ENCODE measurements at regions not wholly inside any gene's neighbourhood (a gene's known extent, or its start where the extent isn't known, plus 50 kb on each side); places are given as distances from the start of the nearest gene placed in this dataset.

DNA sequence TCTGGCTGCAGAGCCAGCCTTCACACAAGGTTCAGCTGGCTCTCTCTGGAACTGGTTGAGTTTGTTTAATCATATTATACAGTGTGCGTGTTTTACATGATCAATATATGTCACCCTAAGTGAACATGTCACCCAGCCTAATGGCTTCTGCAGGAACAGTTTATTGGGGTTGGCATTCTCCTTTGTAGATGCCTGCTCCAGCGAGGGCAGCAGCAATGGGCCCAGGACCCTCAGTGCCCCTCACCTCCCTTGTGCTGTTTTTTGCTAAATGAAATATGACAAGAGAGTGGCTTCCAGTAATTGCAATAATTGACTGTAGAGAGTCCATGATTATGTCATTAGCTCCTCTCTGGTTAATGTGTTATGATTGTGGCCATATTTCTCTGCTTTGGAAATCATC, 387.2 kb downstream of the TMEM114 start:
- in situ Hi-C loops (cut with HindIII; ENCODE audit: low pct_ligation_motif_present, low sequenced_read_pairs) = no loop called here
- no peak overlapping the region for H3K27ac ChIP-seq
- no peaks in the 10 kb centered on the region for H3K36me3 ChIP-seq (replicated peaks)
- H3K4me3 ChIP-seq (ENCODE audit: low read depth, low read length) = no peak overlapping the region
- DNase-seq = no peak
- H3K27me3 ChIP-seq (replicated peaks) = no peaks in the 10 kb centered on the region
- no peak for TF ChIP-seq CTCF (IDR thresholded peaks at IDR 0.05; ENCODE audit: low read depth, low read length, missing control alignments)

DNA sequence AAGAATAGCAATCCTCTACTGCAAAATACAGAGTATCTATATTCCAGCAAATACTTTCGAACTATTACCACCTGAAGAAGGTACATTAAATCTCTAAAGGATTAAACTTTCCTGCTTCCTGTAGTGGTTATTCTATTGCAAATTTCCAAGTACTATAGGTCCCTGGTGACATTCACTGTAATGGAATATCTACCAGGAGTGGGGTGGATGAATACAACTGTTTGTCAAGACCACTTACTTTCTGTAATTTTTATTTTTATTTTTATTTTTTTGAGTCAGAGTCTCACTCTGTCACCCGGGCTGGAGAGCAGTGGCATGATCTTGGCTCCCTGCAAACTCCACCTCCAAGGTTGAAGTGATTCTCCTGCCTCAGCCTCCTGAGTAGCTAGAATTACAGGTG, 389.5 kb downstream of the TMEM114 start:
- no peak for TF ChIP-seq CTCF (IDR thresholded peaks at IDR 0.05; ENCODE audit: low read depth, low read length, missing control alignments)
- no peak for DNase-seq
- Histone ChIP-seq H3K36me3 (replicated peaks) (no peaks in the 10 kb centered on the region), H3K27ac (no peak overlapping the region), H3K4me3 (ENCODE audit: low read depth, low read length) (no peak overlapping the region), H3K27me3 (replicated peaks) (no peaks in the 10 kb centered on the region)
- in situ Hi-C loops (cut with HindIII; ENCODE audit: low pct_ligation_motif_present, low sequenced_read_pairs) = no loop called here

GRCh38 chr16:8199390-8199789, 390.9 kb downstream of the TMEM114 start:
- H3K27ac ChIP-seq = no peak overlapping the region
- H3K27me3 ChIP-seq (replicated peaks) = no peaks in the 10 kb centered on the region
- in situ Hi-C loops (cut with HindIII; ENCODE audit: low pct_ligation_motif_present, low sequenced_read_pairs) = no loop called here
- no peak overlapping the region for H3K4me3 ChIP-seq (ENCODE audit: low read depth, low read length)
- no peak for DNase-seq
- no peak for TF ChIP-seq CTCF (IDR thresholded peaks at IDR 0.05; ENCODE audit: low read depth, low read length, missing control alignments)
- no peaks in the 10 kb centered on the region for H3K36me3 ChIP-seq (replicated peaks)

DNA sequence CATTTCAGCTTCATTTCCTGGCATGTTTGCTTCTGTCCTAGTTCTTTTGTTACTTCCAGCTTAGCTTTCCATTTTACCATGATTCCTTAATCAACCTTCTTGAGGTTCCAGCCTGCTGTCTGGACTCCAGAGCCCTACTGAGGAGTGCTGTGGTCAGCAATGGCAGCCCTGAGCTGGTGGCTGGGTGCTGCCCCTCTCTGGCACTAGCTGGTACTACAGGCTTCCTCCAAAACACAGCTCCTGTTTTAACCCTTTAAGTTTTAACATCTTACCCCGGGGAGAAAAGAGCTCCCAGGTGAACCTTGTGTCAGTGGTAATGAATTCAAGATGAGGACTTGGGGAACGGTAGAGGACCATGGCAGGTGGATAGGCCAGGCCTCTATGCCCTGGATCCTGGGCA, 395.5 kb downstream of the TMEM114 start:
- Histone ChIP-seq H3K27me3 (replicated peaks) (no peaks in the 10 kb centered on the region), H3K4me3 (ENCODE audit: low read depth, low read length) (no peak overlapping the region), H3K36me3 (replicated peaks) (no peaks in the 10 kb centered on the region), H3K27ac (no peak overlapping the region)
- DNase-seq = no peak
- peak; percentile 20 for TF ChIP-seq CTCF (IDR thresholded peaks at IDR 0.05; ENCODE audit: low read depth, low read length, missing control alignments)
- in situ Hi-C loops (cut with HindIII; ENCODE audit: low pct_ligation_motif_present, low sequenced_read_pairs) = no loop called here

- DNase-seq = no peak
- in situ Hi-C loops (cut with HindIII; ENCODE audit: low pct_ligation_motif_present, low sequenced_read_pairs) = no loop called here
- Histone ChIP-seq H3K36me3 (replicated peaks) (no peaks in the 10 kb centered on the region), H3K27me3 (replicated peaks) (no peaks in the 10 kb centered on the region), H3K27ac (no peak overlapping the region), H3K4me3 (ENCODE audit: low read depth, low read length) (no peak overlapping the region)
- no peak for TF ChIP-seq CTCF (IDR thresholded peaks at IDR 0.05; ENCODE audit: low read depth, low read length, missing control alignments)
These were observed 401.5 kb downstream of the TMEM114 start for GRCh38 chr16:8188841-8189240.

GRCh38 chr16:8187782-8188372, 402.4 kb downstream of the TMEM114 start:
- in situ Hi-C loops (cut with HindIII; ENCODE audit: low pct_ligation_motif_present, low sequenced_read_pairs) = no loop called here
- Histone ChIP-seq H3K4me3 (ENCODE audit: low read depth, low read length) (no peak overlapping the region), H3K27ac (no peak overlapping the region), H3K36me3 (replicated peaks) (no peaks in the 10 kb centered on the region), H3K27me3 (replicated peaks) (no peaks in the 10 kb centered on the region)
- TF ChIP-seq CTCF (IDR thresholded peaks at IDR 0.05; ENCODE audit: low read depth, low read length, missing control alignments) = no peak
- DNase-seq = no peak

Measured in brain microvascular endothelial cell (primary cell).